ENCODE measurements at regions not wholly inside any gene's neighbourhood (a gene's known extent, or its start where the extent isn't known, plus 50 kb on each side); places are given as distances from the start of the nearest gene placed in this dataset.

DNA sequence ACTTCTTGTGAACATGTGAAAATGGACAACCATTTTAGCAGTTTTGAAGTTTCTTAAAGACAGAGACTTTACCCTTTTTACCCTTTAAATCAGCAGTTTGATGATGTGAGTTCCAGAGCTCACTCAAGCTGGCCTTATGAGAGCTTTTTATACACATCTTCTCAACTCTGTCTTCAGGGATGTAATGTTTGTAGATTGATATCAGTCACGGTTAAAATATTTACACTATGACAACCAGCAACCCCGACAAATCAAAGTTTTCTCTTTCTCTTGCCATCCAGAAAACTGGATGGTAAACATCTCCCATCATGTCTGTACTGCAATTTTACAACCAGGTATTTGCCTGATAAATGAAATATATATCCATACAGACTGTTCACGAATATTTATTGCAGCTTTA lies 233.4 kb upstream of the ST8SIA4 start:
- no peaks in the 10 kb centered on the region for H3K27me3 ChIP-seq
- no peaks in the 10 kb centered on the region for H3K36me3 ChIP-seq
- no peak overlapping the region for H3K4me3 ChIP-seq
- no peaks in the 10 kb centered on the region for H3K9me3 ChIP-seq
- no peak for DNase-seq
- intact Hi-C loops (cut with DNase I; ENCODE audit: low total_unique reads): no loop called here
- TF ChIP-seq, protein P1, sequence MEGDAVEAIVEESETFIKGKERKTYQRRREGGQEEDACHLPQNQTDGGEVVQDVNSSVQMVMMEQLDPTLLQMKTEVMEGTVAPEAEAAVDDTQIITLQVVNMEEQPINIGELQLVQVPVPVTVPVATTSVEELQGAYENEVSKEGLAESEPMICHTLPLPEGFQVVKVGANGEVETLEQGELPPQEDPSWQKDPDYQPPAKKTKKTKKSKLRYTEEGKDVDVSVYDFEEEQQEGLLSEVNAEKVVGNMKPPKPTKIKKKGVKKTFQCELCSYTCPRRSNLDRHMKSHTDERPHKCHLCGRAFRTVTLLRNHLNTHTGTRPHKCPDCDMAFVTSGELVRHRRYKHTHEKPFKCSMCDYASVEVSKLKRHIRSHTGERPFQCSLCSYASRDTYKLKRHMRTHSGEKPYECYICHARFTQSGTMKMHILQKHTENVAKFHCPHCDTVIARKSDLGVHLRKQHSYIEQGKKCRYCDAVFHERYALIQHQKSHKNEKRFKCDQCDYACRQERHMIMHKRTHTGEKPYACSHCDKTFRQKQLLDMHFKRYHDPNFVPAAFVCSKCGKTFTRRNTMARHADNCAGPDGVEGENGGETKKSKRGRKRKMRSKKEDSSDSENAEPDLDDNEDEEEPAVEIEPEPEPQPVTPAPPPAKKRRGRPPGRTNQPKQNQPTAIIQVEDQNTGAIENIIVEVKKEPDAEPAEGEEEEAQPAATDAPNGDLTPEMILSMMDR (IDR thresholded peaks at IDR 0.05): no peak
- TF ChIP-seq POLR2A (IDR thresholded peaks at IDR 0.05): no peak
- H3K4me1 ChIP-seq: no peaks in the 10 kb centered on the region
- H3K27ac ChIP-seq: no peak overlapping the region

DNA sequence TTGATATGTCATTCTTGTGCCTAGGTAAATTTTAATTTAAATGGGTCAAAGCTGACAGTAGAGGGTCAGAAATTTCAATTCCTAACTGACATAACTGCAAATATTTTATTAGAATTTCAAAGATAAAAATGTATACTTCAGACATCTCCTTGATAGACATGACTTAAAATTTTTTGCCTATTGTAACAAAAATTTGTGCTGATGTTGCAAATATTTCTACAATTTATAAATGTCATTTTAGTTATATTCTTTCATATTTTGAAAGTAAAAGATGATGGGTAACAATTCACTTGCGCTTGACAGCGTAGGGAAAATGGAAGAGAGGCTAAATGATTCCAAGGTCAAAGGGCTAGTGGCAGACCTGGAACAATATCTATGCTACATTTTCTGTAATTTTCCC lies 220.3 kb upstream of the ST8SIA4 start:
- no peaks in the 10 kb centered on the region for H3K9me3 ChIP-seq

DNA sequence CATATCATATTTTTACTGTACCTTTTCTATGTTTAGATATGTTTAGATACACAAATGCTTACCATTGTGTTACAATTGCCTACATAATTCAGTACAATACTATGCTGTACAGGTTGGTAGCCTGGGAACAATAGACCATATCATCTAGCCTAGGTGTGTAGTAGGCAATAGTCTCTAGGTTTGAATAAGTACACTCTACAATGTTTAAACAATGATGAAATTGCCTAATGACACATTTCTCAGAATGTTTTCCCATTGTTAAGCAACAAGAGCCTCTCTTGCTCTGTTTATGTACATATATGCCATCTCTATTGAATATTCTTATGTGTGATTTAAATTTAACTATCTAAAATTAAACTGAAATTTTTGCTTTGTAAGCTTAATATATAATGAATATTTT lies 209.6 kb upstream of the ST8SIA4 start:
- TF ChIP-seq, protein P1 (IDR thresholded peaks at IDR 0.05): no peak
- no peak for TF ChIP-seq POLR2A (IDR thresholded peaks at IDR 0.05)
- H3K36me3 ChIP-seq: no peaks in the 10 kb centered on the region
- intact Hi-C loops (cut with DNase I; ENCODE audit: low total_unique reads): no loop called here
- no peak overlapping the region for H3K27ac ChIP-seq
- H3K9me3 ChIP-seq: no peaks in the 10 kb centered on the region
- H3K27me3 ChIP-seq: no peaks in the 10 kb centered on the region
- no peak overlapping the region for H3K4me3 ChIP-seq
- no peak for DNase-seq
- no peaks in the 10 kb centered on the region for H3K4me1 ChIP-seq

More for the DNA sequence above, 220.3 kb upstream of the ST8SIA4 start:
- Histone ChIP-seq H3K4me3 (no peak overlapping the region), H3K4me1 (no peaks in the 10 kb centered on the region), H3K36me3 (no peaks in the 10 kb centered on the region), H3K27ac (no peak overlapping the region), H3K27me3 (no peaks in the 10 kb centered on the region)
- TF ChIP-seq, protein P1 (IDR thresholded peaks at IDR 0.05): no peak
- TF ChIP-seq POLR2A (IDR thresholded peaks at IDR 0.05): no peak
- intact Hi-C loops (cut with DNase I; ENCODE audit: low total_unique reads): no loop called here
- DNase-seq: no peak

DNA sequence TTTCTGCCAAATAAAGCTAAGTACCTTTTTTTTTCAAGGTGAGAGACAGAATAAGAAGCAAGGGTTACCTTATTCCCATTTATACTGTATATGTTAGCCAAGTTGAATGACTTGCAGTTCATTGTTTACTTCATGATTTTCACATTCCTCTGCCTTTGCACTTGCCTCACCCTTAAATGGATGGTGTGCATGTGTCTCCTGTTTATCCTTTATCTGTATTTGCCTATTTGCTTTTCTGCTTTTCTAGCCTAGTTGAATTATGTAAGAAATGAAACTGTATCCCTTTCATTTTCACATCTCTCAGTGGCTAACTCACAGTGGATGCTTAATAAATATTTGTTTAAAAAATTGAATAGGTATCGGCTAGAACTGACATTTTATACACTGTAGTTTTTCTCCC lies 200.8 kb upstream of the ST8SIA4 start:
- no peak for DNase-seq
- H3K4me3 ChIP-seq: no peak overlapping the region
- intact Hi-C loops (cut with DNase I; ENCODE audit: low total_unique reads): no loop called here
- no peak overlapping the region for H3K27ac ChIP-seq
- no peaks in the 10 kb centered on the region for H3K36me3 ChIP-seq
- H3K4me1 ChIP-seq: no peaks in the 10 kb centered on the region
- no peak for TF ChIP-seq POLR2A (IDR thresholded peaks at IDR 0.05)
- TF ChIP-seq, protein P1 (IDR thresholded peaks at IDR 0.05): no peak
- H3K9me3 ChIP-seq: no peaks in the 10 kb centered on the region
- H3K27me3 ChIP-seq: no peaks in the 10 kb centered on the region

DNA sequence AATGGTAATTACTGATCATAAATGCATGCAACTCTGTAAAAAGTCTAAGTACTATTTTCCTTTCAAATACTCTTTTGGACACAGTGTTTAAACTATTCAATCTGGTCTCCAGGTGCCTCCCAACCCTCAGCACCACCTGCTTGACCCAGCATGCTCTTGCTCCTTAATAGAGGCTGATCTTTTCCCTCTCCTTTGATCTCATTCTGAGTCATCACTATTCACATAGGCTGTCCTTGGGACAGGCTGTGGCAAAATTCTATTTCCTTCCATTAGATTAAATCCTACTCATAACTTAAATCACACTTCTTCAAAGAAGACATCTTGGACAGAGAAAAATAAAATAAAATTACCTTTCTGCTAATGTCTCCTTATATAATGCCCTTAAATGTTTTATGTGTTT lies 199.4 kb upstream of the ST8SIA4 start:
- H3K27me3 ChIP-seq: no peaks in the 10 kb centered on the region
- intact Hi-C loops (cut with DNase I; ENCODE audit: low total_unique reads): no loop called here
- H3K27ac ChIP-seq: no peak overlapping the region
- DNase-seq: no peak
- no peak overlapping the region for H3K4me3 ChIP-seq
- H3K4me1 ChIP-seq: no peaks in the 10 kb centered on the region
- H3K9me3 ChIP-seq: no peaks in the 10 kb centered on the region
- TF ChIP-seq, protein P1 (IDR thresholded peaks at IDR 0.05): no peak
- TF ChIP-seq POLR2A (IDR thresholded peaks at IDR 0.05): no peak
- no peaks in the 10 kb centered on the region for H3K36me3 ChIP-seq

All from uterus (tissue), 3 donors.